Astrocyte (in vitro differentiated cells and primary cell): ENCODE measurements at regions not wholly inside any gene's neighbourhood (a gene's known extent, or its start where the extent isn't known, plus 50 kb on each side); places are given as distances from the start of the nearest gene placed in this dataset.

ENCODE experiments used
- EZH2 ChIP-seq: IDR thresholded peaks from 2 replicates; pipeline ENCODE4 v1.6.1; 2012; ENCODE audit warnings: mild to moderate bottlenecking, low read length, inconsistent platforms; ENCODE audit not compliant: insufficient read depth
- TF ChIP-seq, protein P1 (sequence below): IDR thresholded peaks from 2 replicates; pipeline ENCODE4 v1.5.1; 2011; ENCODE audit warnings: low read depth, mild to moderate bottlenecking, inconsistent platforms, low read length, moderate library complexity; ENCODE audit not compliant: insufficient read depth

GRCh38 chr5:74184649-74185048 lies 455.9 kb downstream of the ENC1 start:
- TF ChIP-seq, protein P1, sequence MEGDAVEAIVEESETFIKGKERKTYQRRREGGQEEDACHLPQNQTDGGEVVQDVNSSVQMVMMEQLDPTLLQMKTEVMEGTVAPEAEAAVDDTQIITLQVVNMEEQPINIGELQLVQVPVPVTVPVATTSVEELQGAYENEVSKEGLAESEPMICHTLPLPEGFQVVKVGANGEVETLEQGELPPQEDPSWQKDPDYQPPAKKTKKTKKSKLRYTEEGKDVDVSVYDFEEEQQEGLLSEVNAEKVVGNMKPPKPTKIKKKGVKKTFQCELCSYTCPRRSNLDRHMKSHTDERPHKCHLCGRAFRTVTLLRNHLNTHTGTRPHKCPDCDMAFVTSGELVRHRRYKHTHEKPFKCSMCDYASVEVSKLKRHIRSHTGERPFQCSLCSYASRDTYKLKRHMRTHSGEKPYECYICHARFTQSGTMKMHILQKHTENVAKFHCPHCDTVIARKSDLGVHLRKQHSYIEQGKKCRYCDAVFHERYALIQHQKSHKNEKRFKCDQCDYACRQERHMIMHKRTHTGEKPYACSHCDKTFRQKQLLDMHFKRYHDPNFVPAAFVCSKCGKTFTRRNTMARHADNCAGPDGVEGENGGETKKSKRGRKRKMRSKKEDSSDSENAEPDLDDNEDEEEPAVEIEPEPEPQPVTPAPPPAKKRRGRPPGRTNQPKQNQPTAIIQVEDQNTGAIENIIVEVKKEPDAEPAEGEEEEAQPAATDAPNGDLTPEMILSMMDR, result no peak
- TF ChIP-seq EZH2, result no peak
